ENCODE measurements at regions not wholly inside any gene's neighbourhood (a gene's known extent, or its start where the extent isn't known, plus 50 kb on each side); places are given as distances from the start of the nearest gene placed in this dataset.

DNA sequence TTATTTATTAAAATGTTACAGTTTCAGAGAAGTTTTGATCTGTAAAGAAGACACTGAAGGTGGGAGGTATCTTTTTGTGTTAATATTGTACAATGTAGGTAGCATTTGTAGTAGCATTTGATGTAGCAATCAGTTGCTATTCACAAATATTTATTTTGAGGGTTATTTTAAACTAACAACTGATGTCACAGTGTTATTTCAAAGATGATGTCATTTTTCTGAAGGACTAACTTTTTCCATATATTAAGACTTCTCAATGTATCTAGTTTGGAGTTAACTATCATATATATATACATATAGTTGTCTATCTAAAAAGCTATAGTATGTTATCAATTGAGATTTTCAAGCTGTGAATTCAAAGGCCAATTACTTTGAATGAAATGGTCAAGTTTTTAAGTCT is 1003.3 kb downstream of the DSC3 start:
- TF ChIP-seq, protein P1, sequence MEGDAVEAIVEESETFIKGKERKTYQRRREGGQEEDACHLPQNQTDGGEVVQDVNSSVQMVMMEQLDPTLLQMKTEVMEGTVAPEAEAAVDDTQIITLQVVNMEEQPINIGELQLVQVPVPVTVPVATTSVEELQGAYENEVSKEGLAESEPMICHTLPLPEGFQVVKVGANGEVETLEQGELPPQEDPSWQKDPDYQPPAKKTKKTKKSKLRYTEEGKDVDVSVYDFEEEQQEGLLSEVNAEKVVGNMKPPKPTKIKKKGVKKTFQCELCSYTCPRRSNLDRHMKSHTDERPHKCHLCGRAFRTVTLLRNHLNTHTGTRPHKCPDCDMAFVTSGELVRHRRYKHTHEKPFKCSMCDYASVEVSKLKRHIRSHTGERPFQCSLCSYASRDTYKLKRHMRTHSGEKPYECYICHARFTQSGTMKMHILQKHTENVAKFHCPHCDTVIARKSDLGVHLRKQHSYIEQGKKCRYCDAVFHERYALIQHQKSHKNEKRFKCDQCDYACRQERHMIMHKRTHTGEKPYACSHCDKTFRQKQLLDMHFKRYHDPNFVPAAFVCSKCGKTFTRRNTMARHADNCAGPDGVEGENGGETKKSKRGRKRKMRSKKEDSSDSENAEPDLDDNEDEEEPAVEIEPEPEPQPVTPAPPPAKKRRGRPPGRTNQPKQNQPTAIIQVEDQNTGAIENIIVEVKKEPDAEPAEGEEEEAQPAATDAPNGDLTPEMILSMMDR (conservative IDR thresholded peaks at IDR 0.05 in 1 of 2, IDR thresholded peaks at IDR 0.05 in 1 of 2; ENCODE audit: low read depth in 1 of 2, low read length in 2 of 2): no peak
- TF ChIP-seq EZH2 (IDR thresholded peaks at IDR 0.05; ENCODE audit: low read length, missing control alignments): no peak

Measured in fibroblast of lung (primary cell).